ENCODE measurements at regions not wholly inside any gene's neighbourhood (a gene's known extent, or its start where the extent isn't known, plus 50 kb on each side); places are given as distances from the start of the nearest gene placed in this dataset.

DNA sequence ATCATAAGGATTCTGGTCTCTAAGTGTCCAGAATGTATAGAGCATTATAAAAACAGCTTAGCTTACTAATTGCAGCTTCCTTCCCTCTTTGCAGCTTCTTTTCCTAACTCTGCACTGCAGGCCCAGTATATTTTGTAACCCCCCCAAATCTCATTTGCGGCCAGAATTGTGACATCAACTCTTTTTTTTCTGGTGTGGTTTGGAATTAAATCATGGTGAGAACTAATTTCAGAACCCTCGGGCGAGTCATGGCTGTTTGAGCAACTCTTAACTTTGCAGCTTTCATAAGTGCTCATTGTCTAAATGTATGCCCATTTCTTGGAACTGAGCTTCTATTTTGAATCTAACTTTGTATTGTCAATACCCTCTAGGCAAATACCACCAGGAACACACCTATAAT, 187.4 kb downstream of the CYYR1 start:
- no peak for TF ChIP-seq CTCF (IDR thresholded peaks at IDR 0.05)
- TF ChIP-seq SIN3A (IDR thresholded peaks at IDR 0.05; ENCODE audit: borderline replicate concordance, insufficient read depth, low read depth, low read length): no peak
- TF ChIP-seq POLR2AphosphoS5 (IDR thresholded peaks at IDR 0.05; ENCODE audit: low read depth, low read length): no peak
- TF ChIP-seq REST (IDR thresholded peaks at IDR 0.05; ENCODE audit: insufficient read depth in 1 of 2, low read depth in 2 of 2, low read length in 1 of 2): no peak
- TF ChIP-seq TCF7L2 (IDR thresholded peaks at IDR 0.05; ENCODE audit: low read depth, low read length): no peak

Data from Panc1 (cell line).